H9 (cell line): ENCODE measurements at regions not wholly inside any gene's neighbourhood (a gene's known extent, or its start where the extent isn't known, plus 50 kb on each side); places are given as distances from the start of the nearest gene placed in this dataset.
"Not testable (repeated sequence)": the region's sequence is repeated elsewhere in the genome, so short reads cannot be mapped to it uniquely, and the experiment has no call there.

Experiments
- DNase-seq: peaks from one replicate; pipeline ENCODE4 v3.0.0-alpha.2; 2017
- H2AFZ ChIP-seq: one replicate; pipeline ENCODE4 v1.6.1; 2013; ENCODE audit warnings: mild to moderate bottlenecking, low read length, control low read depth, moderate library complexity
- H2AK5ac ChIP-seq: 2 replicates; pipeline ENCODE4 v1.6.1; 2013; ENCODE audit warnings: low read length, control low read depth, mixed read lengths; ENCODE audit not compliant: insufficient read length
- H2BK120ac ChIP-seq: one replicate; pipeline ENCODE4 v1.6.1; 2013; ENCODE audit warnings: low read depth, mild to moderate bottlenecking, low read length, control low read depth, inconsistent platforms; ENCODE audit not compliant: poor library complexity, severe bottlenecking
- H2BK12ac ChIP-seq: 2 replicates; pipeline ENCODE4 v1.6.1; 2013; ENCODE audit warnings: low read length, control low read depth, mixed read lengths, low read depth; ENCODE audit not compliant: insufficient read length
- H2BK15ac ChIP-seq: 2 replicates; pipeline ENCODE4 v1.6.1; 2013; ENCODE audit warnings: low read depth, low read length, control low read depth
- H2BK20ac ChIP-seq: one replicate; pipeline ENCODE4 v1.6.1; 2013; ENCODE audit warnings: low read depth, mild to moderate bottlenecking, low read length, control low read depth, inconsistent platforms; ENCODE audit not compliant: poor library complexity, severe bottlenecking
- H2BK5ac ChIP-seq: 2 replicates; pipeline ENCODE4 v1.6.1; 2013; ENCODE audit warnings: low read length, control low read depth, mixed read lengths; ENCODE audit not compliant: insufficient read length
- H3K14ac ChIP-seq: 2 replicates; pipeline ENCODE4 v1.6.1; 2013; ENCODE audit warnings: low read length, control low read depth; ENCODE audit not compliant: insufficient read depth
- H3K18ac ChIP-seq: 2 replicates; pipeline ENCODE4 v1.6.1; 2013; ENCODE audit warnings: low read depth, mild to moderate bottlenecking, mixed read lengths, low read length, control low read depth; ENCODE audit not compliant: insufficient read length
- H3K23ac ChIP-seq: 2 replicates; pipeline ENCODE4 v1.6.1; 2013; ENCODE audit warnings: low read length, control low read depth, mixed read lengths, low read depth; ENCODE audit not compliant: insufficient read length
- H3K23me2 ChIP-seq: 2 replicates; pipeline ENCODE4 v1.6.1; 2013; ENCODE audit warnings: low read depth, mild to moderate bottlenecking, mixed read lengths, low read length, control low read depth; ENCODE audit not compliant: insufficient read length, poor library complexity, severe bottlenecking
- H3K27ac ChIP-seq: 2 replicates; pipeline ENCODE4 v1.5.1; 2013; ENCODE audit warnings: low read length, control low read depth, mixed read lengths, low read depth; ENCODE audit not compliant: insufficient read length
- H3K27me3 ChIP-seq: 2 replicates; pipeline ENCODE4 v1.6.1; 2013; ENCODE audit warnings: low read length, control low read depth, inconsistent platforms; ENCODE audit not compliant: insufficient read depth
- H3K4ac ChIP-seq: 2 replicates; pipeline ENCODE4 v1.6.1; 2013; ENCODE audit warnings: low read depth, mild to moderate bottlenecking, control low read depth, inconsistent platforms, low read length, moderate library complexity
- H3K4me1 ChIP-seq: 2 replicates; pipeline ENCODE4 v1.6.1; 2013; ENCODE audit warnings: low read length, control low read depth, inconsistent platforms; ENCODE audit not compliant: insufficient read depth
- H3K4me2 ChIP-seq: 2 replicates; pipeline ENCODE4 v1.6.1; 2013; ENCODE audit warnings: low read length, control low read depth, mixed read lengths; ENCODE audit not compliant: insufficient read length, insufficient read depth
- H3K56ac ChIP-seq: 2 replicates; pipeline ENCODE4 v1.6.1; 2013; ENCODE audit warnings: low read depth, mild to moderate bottlenecking, mixed read lengths, low read length, control low read depth; ENCODE audit not compliant: insufficient read length
- H3K79me1 ChIP-seq: 2 replicates; pipeline ENCODE4 v1.6.1; 2013; ENCODE audit warnings: low read depth, mild to moderate bottlenecking, moderate library complexity, low read length, control low read depth, inconsistent platforms; ENCODE audit not compliant: insufficient read depth, poor library complexity, severe bottlenecking
- H3K79me2 ChIP-seq: 2 replicates; pipeline ENCODE4 v1.6.1; 2013; ENCODE audit warnings: low read length, control low read depth, inconsistent platforms; ENCODE audit not compliant: insufficient read depth
- H3K9ac ChIP-seq: 2 replicates; pipeline ENCODE4 v1.6.1; 2013; ENCODE audit warnings: low read length, control low read depth, mixed read lengths; ENCODE audit not compliant: insufficient read length; ENCODE audit errors: extremely low read depth
- H3K9me3 ChIP-seq: one replicate; pipeline ENCODE4 v1.6.1; 2013; ENCODE audit warnings: low read depth, low read length, inconsistent platforms; ENCODE audit not compliant: control insufficient read depth
- H3T11ph ChIP-seq: one replicate; pipeline ENCODE4 v1.6.1; 2013; ENCODE audit warnings: mild to moderate bottlenecking, low read length, control low read depth, inconsistent platforms
- H4K20me1 ChIP-seq: one replicate; pipeline ENCODE4 v1.6.1; 2013; ENCODE audit not compliant: control insufficient read depth, insufficient read length, insufficient read depth
- H4K5ac ChIP-seq: 2 replicates; pipeline ENCODE4 v1.6.1; 2013; ENCODE audit warnings: low read depth, mild to moderate bottlenecking, mixed read lengths, low read length, control low read depth; ENCODE audit not compliant: insufficient read length
- H4K8ac ChIP-seq: replicated peaks from 2 replicates; pipeline ENCODE4 v1.6.1; 2013; ENCODE audit warnings: low read length, control low read depth, mixed read lengths, low read depth; ENCODE audit not compliant: insufficient read length
- H4K91ac ChIP-seq: 2 replicates; pipeline ENCODE4 v1.6.1; 2013; ENCODE audit warnings: low read depth, mild to moderate bottlenecking, moderate library complexity, mixed read lengths, low read length, control low read depth; ENCODE audit not compliant: insufficient read length
- H3K27ac Mint-ChIP-seq, 3 experiments: 2 replicates in 2 of 3; 3 replicates in 1 of 3; pipeline ENCODE4 v1.8.0; 2020 to 2021; ENCODE audit warnings: mixed read lengths in 3 of 3, mild to moderate bottlenecking in 1 of 3, moderate library complexity in 1 of 3
- H3K27me3 Mint-ChIP-seq: 2 replicates; pipeline ENCODE4 v1.8.0; 2021; ENCODE audit warnings: low read depth, mild to moderate bottlenecking, moderate library complexity, mixed read lengths
- H3K36me3 Mint-ChIP-seq, 3 experiments: 2 replicates in 2 of 3; 3 replicates in 1 of 3; pipeline ENCODE4 v1.8.0; 2020 to 2021; ENCODE audit warnings: low read depth in 3 of 3, mixed read lengths in 3 of 3; ENCODE audit not compliant: insufficient read depth in 1 of 3
- H3K4me1 Mint-ChIP-seq, 2 experiments: 2 replicates each; pipeline ENCODE4 v1.8.0; 2020; ENCODE audit warnings: mixed read lengths in 2 of 2
- H3K4me3 Mint-ChIP-seq, 2 experiments: 2 replicates in 1 of 2; 3 replicates in 1 of 2; pipeline ENCODE4 v1.8.0; 2020 to 2021; ENCODE audit warnings: mild to moderate bottlenecking in 2 of 2, mixed read lengths in 2 of 2, moderate library complexity in 1 of 2
- H3K9me3 Mint-ChIP-seq, 2 experiments: 2 replicates in 1 of 2; 3 replicates in 1 of 2; pipeline ENCODE4 v1.8.0; 2020; ENCODE audit warnings: mild to moderate bottlenecking in 2 of 2, mixed read lengths in 2 of 2, moderate library complexity in 1 of 2
- CTCF ChIP-seq: fragments of 200-600 bp; sonication (generic); conservative IDR thresholded peaks from 3 replicates; pipeline ENCODE4 v1.8.0; 2021; ENCODE audit warnings: antibody characterized with exemption, mild to moderate bottlenecking
- WGBS: extraction: QIAGEN DNeasy Blood & Tissue Kit; methylation state at CpG from one replicate; pipeline ENCODE4 v1.1.7; 2013; ENCODE audit warnings: missing lambda C conversion rate, low lambda C conversion rate, mixed read lengths; ENCODE audit not compliant: insufficient read length; ENCODE audit errors: extremely low coverage; 5-methylcytosine and 5-hydroxymethylcytosine counted together

GRCh38 chr5:82459626-82460025 is 181.5 kb upstream of the RPS23 start:
- H4K8ac ChIP-seq: no peak overlapping the region
- no peak for TF ChIP-seq CTCF

GRCh38 chr5:82455317-82455716 is 177.2 kb upstream of the RPS23 start:
- H3T11ph ChIP-seq, H3K79me1 ChIP-seq, H3K56ac ChIP-seq, H3K27me3 Mint-ChIP-seq, H2BK15ac ChIP-seq, H3K23me2 ChIP-seq, H2BK120ac ChIP-seq, H3K79me2 ChIP-seq, H3K4me3 Mint-ChIP-seq, H2BK12ac ChIP-seq, H2AK5ac ChIP-seq, H3K27ac Mint-ChIP-seq, H3K4ac ChIP-seq, H3K27ac ChIP-seq, H3K9me3 ChIP-seq, H3K9ac ChIP-seq, H3K18ac ChIP-seq, H4K5ac ChIP-seq, H3K4me2 ChIP-seq, H3K4me1 Mint-ChIP-seq, H3K14ac ChIP-seq, H4K20me1 ChIP-seq, H3K4me1 ChIP-seq, H2BK20ac ChIP-seq, H2AFZ ChIP-seq, H3K23ac ChIP-seq, H3K27me3 ChIP-seq, H2BK5ac ChIP-seq, DNase-seq, H4K91ac ChIP-seq, H4K8ac ChIP-seq: not testable (repeated sequence)
- Mint-ChIP-seq H3K9me3 (peaks cover 40 to 48% of the 10 kb centered on the region in 2 experiments), H3K36me3 (peaks cover 5 to 46% (median 38%) of the 10 kb centered on the region in 3 experiments; a peak in 5 of 7 replicates)
- WGBS: no CpG with 5 or more reads among the region's 4 CpGs

More at GRCh38 chr5:82459626-82460025, 181.5 kb upstream of the RPS23 start:
- H3K79me1 ChIP-seq: no peaks in the 10 kb centered on the region
- Mint-ChIP-seq H3K27ac (no peak overlapping the region), H3K27me3 (no peaks in the 10 kb centered on the region), H3K9me3 (peaks cover 40 to 47% of the 10 kb centered on the region in 2 experiments), H3K4me3 (no peak overlapping the region), H3K4me1 (no peaks in the 10 kb centered on the region), H3K36me3 (peaks cover 7 to 49% (median 31%) of the 10 kb centered on the region in 3 experiments; a peak in 6 of 7 replicates)
- H3K4me2 ChIP-seq: no peak overlapping the region
- no peaks in the 10 kb centered on the region for H3K4me1 ChIP-seq
- no peak overlapping the region for H2BK20ac ChIP-seq
- H3K79me2 ChIP-seq: no peaks in the 10 kb centered on the region
- H2BK5ac ChIP-seq: no peak overlapping the region
- no peak overlapping the region for H2AFZ ChIP-seq
- no peak for DNase-seq
- no peak overlapping the region for H3K27ac ChIP-seq
- H3K4ac ChIP-seq: no peak overlapping the region
- H4K91ac ChIP-seq: no peak overlapping the region
- no peaks in the 10 kb centered on the region for H4K20me1 ChIP-seq
- no peak overlapping the region; the same call in 1 of the 2 replicates for H3K14ac ChIP-seq
- no peak overlapping the region for H2BK15ac ChIP-seq
- no peak overlapping the region for H2BK12ac ChIP-seq
- H3K27me3 ChIP-seq: no peaks in the 10 kb centered on the region
- H2BK120ac ChIP-seq: no peak overlapping the region
- no peak overlapping the region for H3K56ac ChIP-seq
- no peaks in the 10 kb centered on the region for H3K23me2 ChIP-seq
- H4K5ac ChIP-seq: no peak overlapping the region
- no peak overlapping the region for H3K9ac ChIP-seq
- peaks cover 6% of the 10 kb centered on the region for H3K9me3 ChIP-seq
- H3K18ac ChIP-seq: no peak overlapping the region
- no peak overlapping the region for H2AK5ac ChIP-seq
- no peak overlapping the region for H3K23ac ChIP-seq
- H3T11ph ChIP-seq: no peak overlapping the region
- WGBS: no CpG with 5 or more reads among the region's 6 CpGs
